SK-N-SH treated with all-trans-retinoic acid at 6 μM for 48 hours (cell line): ENCODE measurements at regions not wholly inside any gene's neighbourhood (a gene's known extent, or its start where the extent isn't known, plus 50 kb on each side); places are given as distances from the start of the nearest gene placed in this dataset.

Experiments used
- ARNTL ChIP-seq: fragments of 450-650 bp; formaldehyde crosslinking; IDR thresholded peaks from 2 replicates; pipeline ENCODE4 v1.5.0; 2020; ENCODE audit warnings: low read depth, mild to moderate bottlenecking, moderate library complexity, borderline replicate concordance
- ZC3H10 ChIP-seq: fragments of 250-450 bp; sonication (Bioruptor Pico); IDR thresholded peaks from 2 replicates; pipeline ENCODE4 v1.5.1; 2021; ENCODE audit warnings: mild to moderate bottlenecking, moderate library complexity
- ZNF70 ChIP-seq: fragments of 450-650 bp; formaldehyde crosslinking; IDR thresholded peaks from 2 replicates; pipeline ENCODE4 v1.5.0; 2020; ENCODE audit warnings: mild to moderate bottlenecking, moderate library complexity

GRCh38 chr17:77867308-77867781 is 91.2 kb upstream of the TNRC6C start:
- TF ChIP-seq ZC3H10 (CRISPR knock-in tag), result no peak
- no peak for TF ChIP-seq ZNF70 (CRISPR knock-in tag)
- no peak for TF ChIP-seq ARNTL
